SK-N-SH (cell line): ENCODE measurements at regions not wholly inside any gene's neighbourhood (a gene's known extent, or its start where the extent isn't known, plus 50 kb on each side); places are given as distances from the start of the nearest gene placed in this dataset.

Experiments
- CTCF ChIA-PET: fragments of 300-600, 350-600 bp; formaldehyde crosslinking; extraction: SDS; loops from one replicate; lab custom pipeline; 2021; lab: Yijun Ruan, JAX
- POLR2A ChIA-PET: fragments of 350-600 bp; sonication (Branson Sonifier 250); formaldehyde crosslinking; extraction: SDS; loops from one replicate; lab custom pipeline; 2020; ENCODE audit warnings: antibody characterized with exemption, inconsistent platforms; lab: Yijun Ruan, JAX
- DNase-seq: peaks from one replicate; pipeline ENCODE4 v3.0.0; 2012
- H2AFZ ChIP-seq: fragments of 200-600 bp; sonication (generic); 2 replicates; pipeline ENCODE4 v1.8.1; 2016; ENCODE audit warnings: antibody characterized with exemption, mild to moderate bottlenecking, low read depth
- H3F3A ChIP-seq: fragments of 200-600 bp; sonication (generic); replicated peaks from 2 replicates; pipeline ENCODE3; 2016; ENCODE audit warnings: antibody characterized with exemption, mild to moderate bottlenecking; ENCODE audit not compliant: insufficient read depth
- H3K27ac ChIP-seq, 2 experiments: fragments of 200-500 bp in 1 of 2; fragments of 200-600 bp in 1 of 2; sonication (Bioruptor generic) in 1 of 2; sonication (generic), shearing (Covaris generic) in 1 of 2; 2 replicates each; pipeline versions ENCODE4 v1.5.1 to v1.6.1; 2014 to 2016; ENCODE audit warnings: low read depth in 2 of 2, inconsistent platforms in 1 of 2, low read length in 1 of 2, mild to moderate bottlenecking in 1 of 2, mixed read lengths in 1 of 2
- H3K27me3 ChIP-seq: fragments of 200-600 bp; sonication (generic), shearing (Covaris generic); 2 replicates; pipeline ENCODE4 v1.6.1; 2016; ENCODE audit warnings: mixed run types; ENCODE audit not compliant: insufficient read depth
- H3K36me3 ChIP-seq, 2 experiments: fragments of 200-500 bp in 1 of 2; fragments of 200-600 bp in 1 of 2; sonication (Bioruptor generic) in 1 of 2; sonication (generic) in 1 of 2; replicated peaks in 1 of 2; 2 replicates each; pipeline versions ENCODE3 to v1.5.1; 2014 to 2016; ENCODE audit warnings: low read length in 1 of 2, mild to moderate bottlenecking in 1 of 2; ENCODE audit not compliant: insufficient read depth in 2 of 2, control insufficient read depth in 1 of 2
- H3K4me1 ChIP-seq, 2 experiments: fragments of 200-500 bp in 1 of 2; fragments of 200-600 bp in 1 of 2; sonication (Bioruptor generic) in 1 of 2; sonication (generic), shearing (Covaris generic) in 1 of 2; 2 replicates each; pipeline versions ENCODE4 v1.5.1 to v1.6.1; 2014 to 2016; ENCODE audit warnings: low read depth in 1 of 2, low read length in 1 of 2, mixed run types in 1 of 2; ENCODE audit not compliant: insufficient read depth in 2 of 2, control insufficient read depth in 1 of 2
- H3K4me2 ChIP-seq: fragments of 200-600 bp; sonication (generic), shearing (Covaris generic); 2 replicates; pipeline ENCODE4 v1.6.1; 2017; ENCODE audit warnings: mixed run types
- H3K4me3 ChIP-seq, 2 experiments: fragments of 200-500 bp in 1 of 2; fragments of 200-600 bp in 1 of 2; sonication (Bioruptor generic) in 1 of 2; sonication (generic), shearing (Covaris generic) in 1 of 2; 2 replicates each; pipeline versions ENCODE4 v1.5.1 to v1.8.1; 2014 to 2016; ENCODE audit warnings: low read depth in 2 of 2, inconsistent platforms in 1 of 2, low read length in 1 of 2, mild to moderate bottlenecking in 1 of 2, mixed read lengths in 1 of 2, moderate library complexity in 1 of 2
- H3K79me2 ChIP-seq: fragments of 200-600 bp; sonication (generic); 2 replicates; pipeline ENCODE4 v1.8.1; 2017; ENCODE audit warnings: mild to moderate bottlenecking; ENCODE audit not compliant: insufficient read depth
- H3K9ac ChIP-seq: fragments of 200-600 bp; sonication (generic); 2 replicates; pipeline ENCODE4 v1.6.1; 2017; ENCODE audit warnings: mixed run types
- H3K9me2 ChIP-seq: fragments of 200-600 bp; sonication (generic); 2 replicates; pipeline ENCODE4 v1.6.1; 2017; ENCODE audit warnings: mixed run types
- H3K9me3 ChIP-seq: fragments of 200-600 bp; sonication (generic); 2 replicates; pipeline ENCODE4 v1.6.1; 2017; ENCODE audit warnings: mixed run types, mild to moderate bottlenecking, moderate library complexity
- H4K20me1 ChIP-seq: fragments of 200-600 bp; sonication (generic); 2 replicates; pipeline ENCODE4 v1.6.1; 2017; ENCODE audit warnings: mild to moderate bottlenecking, mixed run types; ENCODE audit not compliant: insufficient read depth
- EP300 ChIP-seq, 2 experiments: IDR thresholded peaks; 2 replicates each; pipeline versions ENCODE4 v1.4.0 to v1.6.1; 2012; ENCODE audit warnings: borderline replicate concordance in 1 of 2, low read depth in 1 of 2, low read length in 1 of 2
- FOSL2 ChIP-seq: IDR thresholded peaks from 2 replicates; pipeline ENCODE4 v1.4.0; 2012; ENCODE audit warnings: low read depth, mild to moderate bottlenecking, moderate library complexity, borderline replicate concordance
- MEF2A ChIP-seq: IDR thresholded peaks from 2 replicates; pipeline ENCODE4 v1.4.0; 2012; ENCODE audit warnings: low read depth, borderline replicate concordance
- MXI1 ChIP-seq: IDR thresholded peaks from 2 replicates; pipeline ENCODE4 v1.6.1; 2012; ENCODE audit warnings: mild to moderate bottlenecking, low read depth, low read length, improper control_type of control experiment
- NFIC ChIP-seq: IDR thresholded peaks from 2 replicates; pipeline ENCODE4 v1.4.0; 2012; ENCODE audit warnings: borderline replicate concordance
- RFX5 ChIP-seq: IDR thresholded peaks from 2 replicates; pipeline ENCODE4 v1.6.1; 2012; ENCODE audit warnings: mild to moderate bottlenecking, improper control_type of control experiment, low read length
- SIN3A ChIP-seq: IDR thresholded peaks from 2 replicates; pipeline ENCODE4 v1.6.1; 2012; ENCODE audit warnings: low read depth, mild to moderate bottlenecking, low read length, moderate library complexity, borderline replicate concordance
- SMC3 ChIP-seq: IDR thresholded peaks from 2 replicates; pipeline ENCODE4 v1.6.1; 2012; ENCODE audit warnings: low read depth, low read length, improper control_type of control experiment
- YY1 ChIP-seq: IDR thresholded peaks from 2 replicates; pipeline ENCODE4 v1.4.0; 2012; ENCODE audit warnings: low read depth, mild to moderate bottlenecking
- WGBS: methylation state at CpG from one replicate; pipeline ENCODE4 v1.1.6; 2017; ENCODE audit warnings: low lambda C conversion rate; 5-methylcytosine and 5-hydroxymethylcytosine counted together
- TF ChIP-seq, protein P1 (sequence below): fragments of 150-350 bp; IDR thresholded peaks from 2 replicates; pipeline ENCODE4 v1.6.1; 2017; ENCODE audit warnings: antibody characterized with exemption, low read length, low read depth, borderline replicate concordance
- TF ChIP-seq, protein P2 (sequence below): IDR thresholded peaks from 2 replicates; pipeline ENCODE4 v1.4.0; 2012; ENCODE audit warnings: low read depth
- TF ChIP-seq, protein P3 (sequence below): IDR thresholded peaks from 2 replicates; pipeline ENCODE4; 2012
- TF ChIP-seq, protein P4 (sequence below): IDR thresholded peaks from 2 replicates; pipeline ENCODE4 v1.4.0; 2012; ENCODE audit warnings: low read depth, borderline replicate concordance
- TF ChIP-seq, protein P5 (sequence below): fragments of 200-600 bp; sonication (generic); IDR thresholded peaks from 2 replicates; pipeline ENCODE4 v1.6.1; 2017; ENCODE audit warnings: antibody characterized with exemption, mild to moderate bottlenecking, moderate library complexity

DNA sequence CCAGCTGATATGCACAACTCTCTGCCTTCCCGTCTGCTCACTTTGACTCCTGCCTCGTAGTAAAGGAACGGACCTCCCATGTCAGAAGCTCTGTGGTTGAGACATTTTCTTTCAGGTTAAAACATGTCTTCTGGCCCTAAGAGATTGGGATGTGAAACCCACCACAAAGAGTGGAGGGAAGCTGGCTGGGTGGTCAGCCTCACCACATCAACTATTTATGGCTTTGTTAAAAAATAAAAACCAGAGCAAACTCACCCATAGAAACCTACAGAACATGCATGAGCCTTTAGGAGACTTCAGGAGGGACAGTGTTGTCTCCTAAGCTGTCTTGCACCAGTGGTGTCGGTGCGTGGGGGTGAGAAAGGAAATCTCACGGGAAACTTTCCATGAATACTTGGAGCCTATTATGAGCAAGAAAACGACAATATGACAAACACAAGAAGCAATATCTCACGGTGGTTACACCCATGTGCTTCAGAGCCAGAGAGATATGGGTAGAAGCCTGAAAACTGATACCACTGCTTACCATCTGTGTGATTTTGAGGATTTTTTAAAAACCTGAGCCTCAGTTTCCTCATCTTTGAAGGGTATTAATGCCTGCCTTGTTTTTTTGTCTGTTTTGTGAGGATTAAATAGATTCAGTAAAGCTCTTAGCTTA, 61.7 kb upstream of the XYLT1 start:
- POLR2A ChIA-PET = no interaction called here
- Histone ChIP-seq H2AFZ (no peak overlapping the region), H3K36me3 (no peaks in the 10 kb centered on the region), H3K9me3 (no peaks in the 10 kb centered on the region), H3K27ac (no peak overlapping the region), H3K27me3 (no peaks in the 10 kb centered on the region), H3K9ac (no peak overlapping the region), H3K4me3 (no peak overlapping the region), H3F3A (no peaks in the 10 kb centered on the region), H4K20me1 (no peaks in the 10 kb centered on the region), H3K79me2 (no peaks in the 10 kb centered on the region), H3K4me1 (no peaks in the 10 kb centered on the region), H3K4me2 (no peak overlapping the region), H3K9me2 (no peaks in the 10 kb centered on the region)
- TF ChIP-seq, protein P1, sequence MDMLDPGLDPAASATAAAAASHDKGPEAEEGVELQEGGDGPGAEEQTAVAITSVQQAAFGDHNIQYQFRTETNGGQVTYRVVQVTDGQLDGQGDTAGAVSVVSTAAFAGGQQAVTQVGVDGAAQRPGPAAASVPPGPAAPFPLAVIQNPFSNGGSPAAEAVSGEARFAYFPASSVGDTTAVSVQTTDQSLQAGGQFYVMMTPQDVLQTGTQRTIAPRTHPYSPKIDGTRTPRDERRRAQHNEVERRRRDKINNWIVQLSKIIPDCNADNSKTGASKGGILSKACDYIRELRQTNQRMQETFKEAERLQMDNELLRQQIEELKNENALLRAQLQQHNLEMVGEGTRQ = no peak
- TF ChIP-seq MEF2A (no peak), YY1 (no peak), EP300 (IDR thresholded peaks at IDR 0.05; ENCODE audit: borderline replicate concordance in 1 of 2, low read depth in 1 of 2, low read length in 1 of 2) (no peak), SMC3 (no peak), SIN3A (no peak), RFX5 (no peak), MXI1 (no peak), NFIC (no peak), FOSL2 (no peak)
- TF ChIP-seq, protein P2, sequence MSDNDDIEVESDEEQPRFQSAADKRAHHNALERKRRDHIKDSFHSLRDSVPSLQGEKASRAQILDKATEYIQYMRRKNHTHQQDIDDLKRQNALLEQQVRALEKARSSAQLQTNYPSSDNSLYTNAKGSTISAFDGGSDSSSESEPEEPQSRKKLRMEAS = no peak
- TF ChIP-seq, protein P3, sequence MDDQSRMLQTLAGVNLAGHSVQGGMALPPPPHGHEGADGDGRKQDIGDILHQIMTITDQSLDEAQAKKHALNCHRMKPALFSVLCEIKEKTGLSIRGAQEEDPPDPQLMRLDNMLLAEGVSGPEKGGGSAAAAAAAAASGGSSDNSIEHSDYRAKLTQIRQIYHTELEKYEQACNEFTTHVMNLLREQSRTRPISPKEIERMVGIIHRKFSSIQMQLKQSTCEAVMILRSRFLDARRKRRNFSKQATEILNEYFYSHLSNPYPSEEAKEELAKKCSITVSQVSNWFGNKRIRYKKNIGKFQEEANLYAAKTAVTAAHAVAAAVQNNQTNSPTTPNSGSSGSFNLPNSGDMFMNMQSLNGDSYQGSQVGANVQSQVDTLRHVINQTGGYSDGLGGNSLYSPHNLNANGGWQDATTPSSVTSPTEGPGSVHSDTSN = no peak
- TF ChIP-seq, protein P4, sequence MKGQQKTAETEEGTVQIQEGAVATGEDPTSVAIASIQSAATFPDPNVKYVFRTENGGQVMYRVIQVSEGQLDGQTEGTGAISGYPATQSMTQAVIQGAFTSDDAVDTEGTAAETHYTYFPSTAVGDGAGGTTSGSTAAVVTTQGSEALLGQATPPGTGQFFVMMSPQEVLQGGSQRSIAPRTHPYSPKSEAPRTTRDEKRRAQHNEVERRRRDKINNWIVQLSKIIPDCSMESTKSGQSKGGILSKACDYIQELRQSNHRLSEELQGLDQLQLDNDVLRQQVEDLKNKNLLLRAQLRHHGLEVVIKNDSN = no peak
- TF ChIP-seq, protein P5, sequence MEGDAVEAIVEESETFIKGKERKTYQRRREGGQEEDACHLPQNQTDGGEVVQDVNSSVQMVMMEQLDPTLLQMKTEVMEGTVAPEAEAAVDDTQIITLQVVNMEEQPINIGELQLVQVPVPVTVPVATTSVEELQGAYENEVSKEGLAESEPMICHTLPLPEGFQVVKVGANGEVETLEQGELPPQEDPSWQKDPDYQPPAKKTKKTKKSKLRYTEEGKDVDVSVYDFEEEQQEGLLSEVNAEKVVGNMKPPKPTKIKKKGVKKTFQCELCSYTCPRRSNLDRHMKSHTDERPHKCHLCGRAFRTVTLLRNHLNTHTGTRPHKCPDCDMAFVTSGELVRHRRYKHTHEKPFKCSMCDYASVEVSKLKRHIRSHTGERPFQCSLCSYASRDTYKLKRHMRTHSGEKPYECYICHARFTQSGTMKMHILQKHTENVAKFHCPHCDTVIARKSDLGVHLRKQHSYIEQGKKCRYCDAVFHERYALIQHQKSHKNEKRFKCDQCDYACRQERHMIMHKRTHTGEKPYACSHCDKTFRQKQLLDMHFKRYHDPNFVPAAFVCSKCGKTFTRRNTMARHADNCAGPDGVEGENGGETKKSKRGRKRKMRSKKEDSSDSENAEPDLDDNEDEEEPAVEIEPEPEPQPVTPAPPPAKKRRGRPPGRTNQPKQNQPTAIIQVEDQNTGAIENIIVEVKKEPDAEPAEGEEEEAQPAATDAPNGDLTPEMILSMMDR = no peak
- CTCF ChIA-PET = no interaction called here
- WGBS = 70% methylated on average over 8 of the region's 8 CpGs
- DNase-seq = no peak
